GM21447 (cell line): ENCODE measurements at regions not wholly inside any gene's neighbourhood (a gene's known extent, or its start where the extent isn't known, plus 50 kb on each side); places are given as distances from the start of the nearest gene placed in this dataset.

Source experiments
- ATAC-seq: cut with Tn5 transposase; IDR thresholded peaks from one replicate; pipeline ENCODE4 v1.9.1; 2021; ENCODE audit not compliant: unreplicated experiment

DNA sequence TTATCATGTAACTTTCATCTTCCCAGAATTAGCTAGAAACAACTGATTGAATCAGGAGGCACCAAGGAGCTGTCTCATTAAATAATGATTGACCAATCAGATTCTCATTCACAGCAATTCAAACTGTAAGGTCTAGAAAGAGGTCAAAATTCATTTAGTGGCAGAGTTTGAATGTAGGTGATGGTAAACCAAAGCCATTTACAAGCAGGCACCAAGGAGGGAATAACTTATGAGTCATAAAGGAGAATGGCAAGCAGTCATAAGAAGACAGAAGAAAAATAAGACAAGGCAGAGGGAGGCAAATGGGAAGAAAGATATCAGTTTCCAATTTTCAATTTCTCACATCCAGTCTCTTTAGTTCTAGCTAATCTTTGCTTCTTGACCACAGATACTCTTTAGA is 52.9 kb upstream of the DEFB112 start:
- no peak for ATAC-seq

DNA sequence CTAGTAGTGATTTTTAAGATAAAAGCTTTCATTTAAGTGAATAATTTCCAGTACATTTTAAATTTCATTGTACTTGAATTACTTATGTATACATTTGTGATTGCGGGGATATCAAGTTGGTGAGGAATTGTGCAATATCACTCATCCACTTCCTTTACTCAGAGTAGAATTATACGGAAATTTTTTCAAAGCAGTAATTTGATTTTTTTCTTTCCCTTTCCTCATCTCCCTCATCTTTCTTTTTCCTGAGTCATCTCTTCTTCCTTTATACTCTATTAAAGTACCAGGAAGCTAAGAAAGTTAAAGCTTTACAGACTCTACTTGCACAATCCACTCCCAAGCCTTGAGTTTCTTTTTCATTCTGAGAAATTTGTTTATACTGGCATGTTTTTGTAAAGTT is 60.9 kb upstream of the DEFB112 start:
- ATAC-seq, result no peak

DNA sequence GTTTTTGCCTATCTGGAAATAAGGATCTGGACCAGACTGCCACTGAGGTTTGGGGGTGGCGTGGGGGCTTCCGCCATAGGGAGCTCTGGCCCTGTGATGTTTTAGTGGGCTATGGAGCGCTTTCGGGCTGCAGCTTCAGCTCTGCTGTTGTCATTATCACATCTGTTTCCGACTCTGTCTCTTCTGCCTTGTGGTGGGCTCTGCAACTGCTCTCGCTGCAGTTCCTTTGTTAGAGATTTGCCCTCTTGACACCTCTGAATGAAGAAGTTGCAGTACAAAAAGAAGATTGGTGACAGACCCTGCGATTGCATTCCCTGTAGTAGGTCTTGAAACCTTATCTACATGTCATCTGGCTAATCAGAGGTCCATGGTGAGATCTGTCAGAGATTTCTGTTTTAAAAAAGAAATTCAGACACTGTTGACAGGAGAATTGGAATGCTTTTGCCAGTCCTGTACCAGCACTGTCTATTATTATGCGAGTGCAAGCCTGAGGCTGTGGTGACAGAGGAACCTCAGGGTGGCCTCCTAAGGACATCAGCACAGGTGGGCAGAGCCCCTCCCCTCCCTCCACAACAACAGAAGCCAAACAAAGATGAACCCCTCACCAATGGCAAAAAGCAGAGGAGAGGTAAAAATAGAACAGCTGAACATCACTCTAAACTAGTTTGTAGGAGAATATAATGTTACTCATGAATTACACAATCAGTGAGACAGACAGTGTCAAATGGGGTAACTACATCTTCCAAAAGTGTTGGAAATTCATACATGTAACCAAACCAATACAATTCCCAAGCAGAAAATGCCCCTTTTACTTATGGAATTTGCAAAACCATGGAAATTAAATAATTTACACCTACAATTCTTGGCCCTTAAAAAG is 63.5 kb upstream of the DEFB112 start:
- no peak for ATAC-seq

DNA sequence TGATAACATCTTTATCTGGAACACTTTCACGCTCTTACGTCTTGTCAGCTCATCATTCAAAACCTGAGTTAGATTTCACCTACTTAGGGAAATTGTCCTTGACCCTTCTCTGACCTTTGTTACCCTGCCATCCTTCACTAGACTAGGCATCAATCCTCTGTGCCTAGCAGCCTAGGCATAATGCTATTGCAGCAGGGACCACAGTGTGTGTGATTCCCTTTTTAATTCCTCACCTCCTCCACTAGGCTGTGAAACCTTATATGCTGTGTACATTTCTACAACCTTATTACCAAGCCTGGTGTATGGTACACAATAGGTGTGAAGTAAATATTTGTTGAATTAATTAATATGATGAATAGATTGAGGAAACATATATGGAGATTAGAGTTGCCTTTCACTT is 66.7 kb upstream of the DEFB112 start:
- no peak for ATAC-seq

DNA sequence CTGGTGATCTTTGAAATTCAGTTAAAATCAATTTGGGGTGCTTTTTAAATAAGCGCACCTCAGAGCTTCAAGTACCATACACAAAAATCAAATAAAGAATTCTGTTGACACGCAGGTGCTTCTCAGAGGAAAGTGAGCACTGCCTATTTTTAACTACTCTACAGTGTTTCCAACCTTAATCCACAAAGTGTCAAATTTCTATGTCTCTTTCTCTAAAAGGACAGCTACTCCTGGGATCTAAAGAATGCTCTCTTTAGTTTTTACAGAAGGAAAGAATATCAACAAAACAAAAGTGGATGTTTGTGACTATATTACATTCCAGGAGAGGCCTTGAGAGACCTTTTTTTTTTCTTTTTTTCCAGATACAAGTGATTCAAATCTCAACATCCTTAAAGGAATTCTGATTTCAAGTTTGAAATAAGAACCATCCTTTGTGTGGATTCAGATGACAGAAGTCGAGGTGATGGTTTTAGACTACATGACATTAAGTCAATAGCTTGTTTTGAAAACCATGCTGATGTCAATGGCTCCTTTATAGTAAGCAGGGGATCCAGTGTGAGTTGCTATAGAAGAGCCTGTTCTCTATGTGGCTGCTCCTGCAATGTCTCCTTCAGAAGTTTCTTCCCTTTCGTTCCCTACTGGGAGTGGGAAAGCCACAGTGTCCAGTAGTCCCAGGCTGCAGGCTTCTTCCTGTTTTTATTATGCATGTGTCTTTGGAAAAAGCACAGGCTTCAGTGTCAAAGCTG is 67.2 kb upstream of the DEFB112 start:
- ATAC-seq, result no peak

DNA sequence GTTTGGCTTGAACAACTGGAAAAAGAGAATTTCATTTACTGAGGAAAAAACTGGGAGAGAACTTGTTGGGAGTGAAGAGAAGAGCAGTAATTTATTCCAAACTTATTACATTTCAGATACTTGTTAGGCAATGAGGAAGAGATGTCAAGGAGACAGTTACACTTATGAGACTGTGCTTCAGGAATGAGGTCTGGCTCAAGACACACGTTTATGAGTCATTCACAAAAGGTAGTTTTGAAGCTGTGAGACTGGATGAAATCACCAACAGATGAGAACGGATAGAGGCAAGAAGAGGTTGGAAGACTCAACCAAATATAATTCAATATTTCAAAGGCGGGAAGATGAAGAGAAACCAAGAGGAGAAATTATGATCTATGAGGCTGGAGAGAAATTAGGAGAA is 70.6 kb upstream of the DEFB112 start:
- no peak for ATAC-seq

DNA sequence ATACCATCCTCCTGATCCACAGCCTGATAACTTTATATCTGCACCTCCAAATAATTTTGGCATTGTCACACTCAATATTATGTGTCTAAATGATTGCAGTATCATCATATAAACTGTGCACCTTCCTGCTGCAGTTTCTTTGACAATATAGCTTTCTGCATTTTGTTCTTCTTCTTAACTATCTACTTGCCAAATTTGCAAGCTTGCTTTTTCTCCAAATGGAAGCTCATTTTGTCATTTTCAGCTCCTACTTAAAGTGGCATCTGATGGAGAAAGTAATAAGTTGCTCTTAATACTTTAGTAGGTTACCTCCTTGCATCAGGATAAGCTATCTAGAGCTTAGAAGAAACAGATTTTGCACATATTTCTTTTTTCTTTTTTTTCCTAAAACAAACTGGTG is 74.0 kb upstream of the DEFB112 start:
- ATAC-seq, result no peak

DNA sequence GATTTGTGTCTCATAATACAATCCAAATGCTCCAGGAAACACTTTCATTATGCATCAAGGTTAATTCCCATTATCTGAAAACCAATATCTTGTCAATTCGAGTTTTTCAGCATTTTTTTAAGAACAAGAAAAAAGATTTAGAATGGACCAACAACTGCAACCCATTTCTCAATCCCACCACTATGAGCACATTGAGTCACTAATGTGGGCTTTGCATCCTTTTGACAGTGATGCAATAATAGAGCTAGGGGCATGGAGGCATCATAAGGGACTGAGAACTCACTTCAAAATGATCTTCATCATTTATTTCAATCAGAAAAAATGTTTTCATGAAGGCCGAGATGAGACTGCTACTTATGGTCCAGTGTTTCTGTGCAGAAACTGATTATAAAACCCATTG is 74.8 kb upstream of the DEFB112 start:
- ATAC-seq, result no peak

DNA sequence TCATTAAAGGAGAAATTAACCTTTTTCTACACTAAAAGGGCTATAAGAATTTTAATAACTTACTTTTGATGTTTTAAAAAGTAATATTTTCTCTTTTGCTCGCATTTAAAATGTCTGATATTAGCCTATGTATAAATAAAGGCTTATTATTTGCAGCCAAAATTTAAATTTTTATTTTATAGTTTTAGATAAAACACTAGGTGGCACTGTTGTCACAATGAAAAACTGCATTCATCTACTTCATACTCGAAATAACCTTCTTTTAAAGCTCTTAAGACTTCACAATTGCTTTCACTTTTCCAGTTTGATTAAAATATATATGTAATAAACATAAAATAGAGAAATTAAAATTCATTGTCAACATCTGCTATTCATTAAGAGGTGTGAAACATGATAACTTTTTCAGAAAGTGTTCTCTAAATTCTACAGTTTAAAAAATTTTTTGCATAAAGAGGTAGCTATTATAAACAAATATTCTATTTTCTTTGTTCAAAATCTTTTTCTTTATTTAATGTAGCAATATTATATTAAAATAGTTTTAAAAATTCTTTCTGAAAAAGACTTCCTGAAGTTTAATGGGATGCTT is 78.8 kb upstream of the DEFB112 start:
- ATAC-seq, result no peak

DNA sequence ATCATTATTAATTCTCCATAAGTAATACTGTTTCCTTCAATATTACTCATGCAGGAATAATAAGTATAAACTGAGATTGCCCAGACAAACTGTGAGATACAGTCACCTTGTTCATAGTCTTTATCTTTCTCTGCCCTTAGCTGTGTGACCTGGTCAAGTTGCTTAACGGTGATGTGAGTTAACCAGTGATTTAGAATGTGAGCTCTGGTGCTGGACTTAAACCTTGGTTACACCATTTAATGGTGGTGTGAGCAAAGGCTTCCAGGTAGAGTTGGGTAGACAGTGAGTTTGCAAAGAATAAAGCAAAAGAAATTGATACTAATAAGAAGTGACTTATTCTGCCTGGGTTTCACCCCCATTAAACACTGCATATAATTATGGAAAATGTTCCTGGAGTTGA is 86.2 kb upstream of the DEFB112 start:
- no peak for ATAC-seq

DNA sequence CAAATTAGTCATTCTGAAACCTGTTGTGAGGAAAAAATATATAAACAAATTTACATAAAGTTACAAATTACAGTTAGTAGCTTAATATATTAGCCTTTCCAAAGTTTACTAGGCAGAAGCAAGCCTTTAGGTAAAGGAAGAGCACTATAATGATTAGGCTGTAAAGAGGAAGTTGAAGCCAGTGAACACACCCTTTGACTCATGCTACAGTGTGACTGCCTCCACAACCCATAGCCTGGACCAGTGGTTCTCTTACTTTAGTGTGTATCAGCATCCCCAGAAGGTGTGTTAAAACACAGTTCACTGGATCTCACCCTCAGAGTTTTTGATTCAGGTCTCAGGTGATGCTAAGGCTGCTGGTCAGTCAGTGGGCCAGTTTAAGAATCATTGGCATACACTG is 91.4 kb upstream of the DEFB112 start:
- ATAC-seq, result no peak

DNA sequence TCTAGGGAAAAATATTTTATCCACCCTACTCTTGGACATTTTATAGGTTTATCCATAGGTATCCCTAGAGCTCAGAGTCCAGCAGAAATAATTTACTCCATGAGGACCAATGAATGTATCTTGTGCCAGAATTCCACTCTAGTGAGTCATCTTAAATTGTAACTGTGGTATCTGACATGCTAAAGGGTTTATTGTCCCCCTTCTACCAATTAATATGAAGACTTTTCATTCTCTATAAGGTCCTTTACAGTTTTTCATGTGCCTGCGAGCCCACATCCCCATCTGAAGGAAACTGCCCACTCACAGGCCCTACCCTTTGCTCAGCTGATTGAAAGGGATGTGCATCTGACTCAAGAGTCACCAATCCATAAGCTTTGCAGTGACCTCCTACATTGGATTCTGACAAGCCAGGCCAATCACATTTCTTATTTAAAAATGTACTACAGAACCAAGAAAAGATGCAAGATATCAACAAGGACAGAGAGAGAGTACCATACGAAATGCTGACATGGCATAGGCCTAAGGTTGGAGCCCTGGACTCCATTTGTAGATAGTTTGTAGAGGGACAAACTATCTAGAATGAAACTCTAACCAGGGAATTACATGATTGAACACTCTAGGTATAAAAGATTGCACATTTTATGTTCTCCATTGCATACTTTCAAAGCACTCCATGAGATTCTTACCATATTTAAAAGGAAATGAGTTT is 93.4 kb upstream of the DEFB112 start:
- no peak for ATAC-seq

DNA sequence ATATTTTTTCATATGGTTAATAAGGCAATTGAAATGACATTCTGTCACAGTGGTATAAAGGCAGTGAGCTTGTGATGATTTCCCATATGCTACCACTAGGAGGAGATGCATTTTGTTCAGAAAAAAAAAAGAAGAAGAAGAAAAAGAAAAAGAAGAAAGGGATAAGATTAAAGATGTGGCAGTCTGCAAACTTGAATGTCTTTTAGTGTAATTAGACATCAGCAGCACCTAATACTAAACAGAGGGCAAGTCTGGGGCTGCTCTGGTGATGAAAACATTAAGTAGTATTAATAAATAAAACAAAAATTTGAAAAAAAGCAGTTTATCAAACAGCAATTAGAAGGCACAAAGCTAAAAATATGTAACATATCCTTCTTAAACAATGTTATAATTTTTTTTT is 95.4 kb upstream of the DEFB112 start:
- no peak for ATAC-seq

DNA sequence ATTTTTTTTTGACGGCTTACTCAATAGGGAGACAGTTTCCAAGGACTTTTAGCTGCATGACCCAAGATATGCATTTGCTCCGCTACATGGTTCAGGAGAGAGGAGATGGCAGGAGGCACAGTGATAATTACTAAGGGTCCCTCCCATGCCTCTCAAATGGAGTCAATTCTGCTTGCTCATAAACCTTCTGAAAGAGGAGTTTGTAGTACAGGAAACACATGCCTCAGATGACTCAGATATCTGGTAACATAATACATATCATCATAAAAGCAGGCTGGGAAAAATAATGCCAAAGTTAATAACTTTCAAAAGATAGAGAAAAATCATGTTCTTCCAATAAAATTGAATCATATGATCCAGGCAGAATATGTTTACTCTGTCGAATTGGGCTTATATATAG is 97.6 kb upstream of the DEFB112 start:
- ATAC-seq, result no peak

DNA sequence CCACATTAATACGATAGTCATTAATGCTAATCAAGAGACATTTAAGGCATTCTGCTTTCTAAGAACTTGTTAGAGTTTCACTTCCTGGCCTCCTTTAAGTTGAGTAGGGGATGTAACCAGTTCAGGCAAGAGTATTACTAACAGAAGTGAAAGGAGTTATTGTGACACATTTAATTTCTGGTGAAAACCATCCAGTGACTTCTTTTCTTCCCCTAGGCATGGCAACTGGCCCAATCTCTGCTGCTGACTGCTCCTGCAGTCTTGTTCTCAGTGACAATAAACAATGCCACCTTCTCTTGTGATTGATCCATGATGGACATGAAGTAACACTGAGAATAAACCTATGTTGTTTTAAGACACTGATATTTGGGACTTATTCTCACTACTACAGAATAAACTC is 130.9 kb upstream of the DEFB112 start:
- ATAC-seq, result no peak

DNA sequence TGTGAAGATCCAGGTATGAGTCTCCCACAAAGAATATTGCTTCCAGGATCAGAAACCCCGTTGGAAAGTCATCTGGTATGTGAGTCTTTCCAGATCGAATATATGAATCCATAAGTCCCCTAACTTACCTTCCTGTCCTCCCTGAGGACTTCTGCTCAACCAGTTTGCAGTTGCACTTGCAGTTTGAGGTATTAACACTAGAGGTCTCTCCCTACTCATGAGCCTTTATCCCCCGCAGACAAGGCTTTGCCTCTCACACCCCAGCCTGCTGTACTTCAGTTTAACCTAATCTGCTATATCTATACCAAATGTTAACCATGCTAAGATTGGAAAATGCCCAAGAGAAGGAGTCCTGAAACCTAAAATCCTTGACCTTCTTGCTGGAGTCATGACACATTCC is 135.3 kb upstream of the DEFB112 start:
- no peak for ATAC-seq

DNA sequence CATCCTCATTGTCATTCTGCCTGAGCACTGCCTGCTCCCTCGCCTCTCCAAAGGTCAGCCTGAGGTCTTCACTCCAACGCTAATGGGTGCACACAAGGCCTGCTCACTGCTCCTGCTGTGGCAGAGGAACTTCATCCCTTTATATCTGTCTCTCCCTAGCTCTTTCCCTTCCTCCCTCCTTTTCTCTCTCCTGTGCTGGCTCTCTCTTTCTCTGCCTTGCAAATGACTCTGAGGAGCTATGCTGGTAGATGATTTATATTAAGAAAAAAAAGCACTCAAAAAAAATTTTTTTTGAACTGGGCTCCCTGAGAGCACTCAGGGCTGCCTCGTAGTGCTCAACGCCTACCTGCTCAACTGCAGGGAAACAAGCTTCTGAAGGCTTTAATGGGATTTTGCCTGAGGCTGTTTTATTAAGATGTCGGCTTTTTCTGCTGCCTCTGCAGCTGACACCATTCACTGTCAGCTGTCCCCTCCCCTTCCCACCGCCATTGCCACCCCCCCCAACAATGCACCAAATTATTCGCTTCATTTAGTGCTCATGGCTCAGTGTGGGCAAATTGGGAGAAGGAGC is 137.7 kb upstream of the DEFB112 start:
- ATAC-seq, result no peak

DNA sequence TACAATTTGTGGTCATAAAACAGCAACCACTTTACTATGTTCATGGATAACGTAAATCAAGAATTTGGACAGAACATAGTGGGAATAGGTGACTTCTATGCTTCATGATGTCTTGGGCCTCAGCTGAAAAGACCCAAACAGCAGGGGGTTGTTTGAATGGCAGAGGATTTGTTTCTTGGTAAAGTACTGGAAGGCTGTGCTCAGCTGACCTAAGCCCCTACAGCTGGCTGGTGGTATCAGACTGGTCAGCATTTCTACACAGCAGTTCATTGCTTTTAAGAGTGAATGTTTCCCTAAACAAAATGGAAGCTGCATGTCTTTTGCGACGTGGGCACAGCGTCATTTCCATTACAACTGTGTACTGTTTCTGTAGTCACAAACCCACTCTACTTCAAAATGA is 148.5 kb upstream of the DEFB112 start:
- ATAC-seq, result no peak

DNA sequence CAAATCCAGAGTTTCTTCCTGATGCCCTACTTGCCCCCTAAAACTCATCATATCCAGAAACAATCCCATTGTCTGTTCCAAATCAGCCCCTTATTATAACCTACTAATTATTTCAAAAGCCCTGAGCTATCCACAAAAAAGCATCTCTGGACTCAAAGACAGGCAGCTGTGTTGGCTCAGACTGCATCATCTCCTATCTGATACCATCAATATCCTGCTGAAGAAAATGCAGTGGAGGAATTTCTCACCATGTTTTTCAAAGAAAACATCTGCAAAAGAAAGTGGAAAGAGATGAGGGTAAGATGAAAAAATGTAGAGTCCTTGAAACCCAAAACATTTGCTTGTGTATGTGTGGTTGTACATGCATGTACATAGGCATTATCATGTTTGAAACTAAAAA is 153.0 kb upstream of the DEFB112 start:
- no peak for ATAC-seq

DNA sequence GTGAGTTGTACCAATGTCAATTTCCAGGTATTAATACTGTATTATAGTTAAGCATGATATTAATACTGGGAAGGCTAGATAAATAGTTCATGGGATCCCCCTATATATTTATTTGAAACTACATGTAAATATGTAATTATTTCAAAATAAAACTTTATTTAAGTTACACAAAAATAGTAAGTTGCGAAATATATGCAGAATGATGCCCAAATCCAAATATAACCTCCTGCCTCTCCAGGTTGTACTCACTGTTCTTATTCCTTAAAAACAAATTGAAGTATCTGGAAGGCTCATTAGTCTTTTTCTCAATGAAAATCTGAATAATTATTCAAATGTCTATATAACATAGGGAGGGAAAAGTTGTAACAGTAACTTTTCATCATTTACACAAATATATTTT is 161.9 kb upstream of the DEFB112 start:
- ATAC-seq, result no peak

DNA sequence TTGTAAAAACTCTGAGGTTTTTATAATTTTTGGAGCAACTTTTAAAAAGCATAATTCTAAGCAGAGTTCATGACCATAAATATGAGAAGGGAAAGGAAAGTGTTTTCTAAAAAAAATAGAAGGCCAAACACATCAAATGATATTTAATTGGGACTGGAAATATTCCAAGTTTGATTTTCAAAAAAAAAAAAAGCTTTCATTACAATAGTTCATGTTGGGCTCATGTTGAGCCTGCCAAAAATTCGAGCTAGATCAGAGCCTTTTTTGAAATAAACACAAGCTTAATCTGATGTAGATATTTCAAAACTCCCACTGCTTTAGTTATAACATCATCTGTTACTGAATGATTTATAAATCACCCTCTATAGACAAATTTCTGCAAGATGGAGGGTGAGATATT is 163.4 kb upstream of the DEFB112 start:
- ATAC-seq, result no peak
